GM23338 (cell line): ENCODE measurements at regions not wholly inside any gene's neighbourhood (a gene's known extent, or its start where the extent isn't known, plus 50 kb on each side); places are given as distances from the start of the nearest gene placed in this dataset.

Source experiments
- ATAC-seq: fragments of 200-7000 bp; cut with Tn5 transposase; 3 replicates; pipeline ENCODE4 v1.9.1; 2020
- DNase-seq: peaks from one replicate; pipeline ENCODE4 v3.0.0-alpha.2; 2015; ENCODE audit warnings: low spot score
- H2AFZ ChIP-seq: fragments of 200-600 bp; sonication (generic); 2 replicates; pipeline ENCODE4 v1.8.0; 2016; ENCODE audit warnings: antibody characterized with exemption, mild to moderate bottlenecking, moderate library complexity
- H3F3A ChIP-seq: fragments of 200-600 bp; sonication (generic); replicated peaks from 2 replicates; pipeline ENCODE4 v1.8.0; 2017; ENCODE audit warnings: antibody characterized with exemption, mixed run types, low read depth
- H3K27ac ChIP-seq: fragments of 200-600 bp; sonication (generic); 2 replicates; pipeline ENCODE4 v1.6.1; 2016; ENCODE audit warnings: low read depth
- H3K27me3 ChIP-seq: fragments of 200-600 bp; sonication (generic); 2 replicates; pipeline ENCODE4 v1.8.0; 2016; ENCODE audit warnings: mild to moderate bottlenecking, mixed run types, moderate library complexity; ENCODE audit not compliant: insufficient read depth
- H3K36me3 ChIP-seq: fragments of 200-600 bp; sonication (generic); 2 replicates; pipeline ENCODE4 v1.8.0; 2016; ENCODE audit warnings: mild to moderate bottlenecking; ENCODE audit not compliant: insufficient read depth
- H3K4me1 ChIP-seq: fragments of 200-600 bp; sonication (generic); 2 replicates; pipeline ENCODE4 v1.8.0; 2016; ENCODE audit warnings: mild to moderate bottlenecking, moderate library complexity; ENCODE audit not compliant: insufficient read depth
- H3K4me2 ChIP-seq: fragments of 200-600 bp; sonication (generic); 2 replicates; pipeline ENCODE4 v1.7.1; 2017; ENCODE audit warnings: mixed run types
- H3K4me3 ChIP-seq: fragments of 200-600 bp; sonication (generic); 2 replicates; pipeline ENCODE4 v1.6.1; 2016; ENCODE audit warnings: mixed run types
- H3K79me2 ChIP-seq: fragments of 200-600 bp; sonication (generic); replicated peaks from 2 replicates; pipeline ENCODE4 v1.8.0; 2017; ENCODE audit warnings: mild to moderate bottlenecking; ENCODE audit not compliant: insufficient read depth
- H3K9me2 ChIP-seq: fragments of 200-600 bp; sonication (generic); 2 replicates; pipeline ENCODE4 v1.8.0; 2017; ENCODE audit not compliant: insufficient read depth
- H4K20me1 ChIP-seq: fragments of 200-600 bp; sonication (generic); replicated peaks from 2 replicates; pipeline ENCODE4 v1.8.0; 2017; ENCODE audit warnings: mild to moderate bottlenecking; ENCODE audit not compliant: insufficient read depth
- H3K27ac Mint-ChIP-seq: 2 replicates; pipeline ENCODE4 v1.8.0; 2020; ENCODE audit warnings: inconsistent platforms, mild to moderate bottlenecking, moderate library complexity, mixed read lengths
- H3K27me3 Mint-ChIP-seq: 3 replicates; pipeline ENCODE4 v1.8.0; 2022; ENCODE audit warnings: low read depth, mild to moderate bottlenecking, moderate library complexity, mixed read lengths, inconsistent platforms; ENCODE audit not compliant: insufficient read depth, poor library complexity
- H3K36me3 Mint-ChIP-seq: 3 replicates; pipeline ENCODE4 v1.8.0; 2021; ENCODE audit warnings: low read depth, mild to moderate bottlenecking, inconsistent platforms, moderate library complexity, mixed read lengths
- H3K4me1 Mint-ChIP-seq: 3 replicates; pipeline ENCODE4 v1.8.0; 2020; ENCODE audit warnings: mild to moderate bottlenecking, inconsistent platforms, mixed read lengths
- H3K4me3 Mint-ChIP-seq: 3 replicates; pipeline ENCODE4 v1.8.0; 2021; ENCODE audit warnings: moderate library complexity, mild to moderate bottlenecking, inconsistent platforms, mixed read lengths
- H3K9me3 Mint-ChIP-seq: 3 replicates; pipeline ENCODE4 v1.8.0; 2020; ENCODE audit warnings: moderate library complexity, mild to moderate bottlenecking, inconsistent platforms, mixed read lengths
- CREB1 ChIP-seq: fragments of 250-450 bp; sonication (Bioruptor Pico); IDR thresholded peaks from 2 replicates; pipeline ENCODE4 v1.5.0; 2020; ENCODE audit warnings: low read depth, mild to moderate bottlenecking, moderate library complexity
- ETS1 ChIP-seq: IDR thresholded peaks from 2 replicates; pipeline ENCODE4 v1.6.1; 2016; ENCODE audit warnings: antibody characterized with exemption
- EZH2 ChIP-seq: fragments of 200-600 bp; sonication (generic); IDR thresholded peaks from one replicate; pipeline ENCODE4 v1.8.0; 2017; ENCODE audit warnings: antibody characterized with exemption, mild to moderate bottlenecking, low read depth; ENCODE audit not compliant: unreplicated experiment
- JUNB ChIP-seq: IDR thresholded peaks from one replicate; pipeline ENCODE4 v1.6.1; 2016; ENCODE audit warnings: antibody characterized with exemption; ENCODE audit not compliant: unreplicated experiment
- NANOG ChIP-seq: IDR thresholded peaks from 2 replicates; pipeline ENCODE4 v1.6.1; 2016; ENCODE audit warnings: antibody characterized with exemption, borderline replicate concordance
- POLR2AphosphoS5 ChIP-seq: IDR thresholded peaks from 2 replicates; pipeline ENCODE4 v1.6.1; 2016; ENCODE audit warnings: antibody characterized with exemption, low read depth
- ZNF114 ChIP-seq: fragments of 250-450 bp; sonication (Bioruptor Pico); IDR thresholded peaks from 2 replicates; pipeline ENCODE4 v1.5.0; 2020; ENCODE audit warnings: mild to moderate bottlenecking, moderate library complexity
- ZNF462 ChIP-seq: fragments of 250-450 bp; sonication (Bioruptor Pico); IDR thresholded peaks from 2 replicates; pipeline ENCODE4 v1.5.0; 2020; ENCODE audit warnings: mild to moderate bottlenecking, moderate library complexity

DNA sequence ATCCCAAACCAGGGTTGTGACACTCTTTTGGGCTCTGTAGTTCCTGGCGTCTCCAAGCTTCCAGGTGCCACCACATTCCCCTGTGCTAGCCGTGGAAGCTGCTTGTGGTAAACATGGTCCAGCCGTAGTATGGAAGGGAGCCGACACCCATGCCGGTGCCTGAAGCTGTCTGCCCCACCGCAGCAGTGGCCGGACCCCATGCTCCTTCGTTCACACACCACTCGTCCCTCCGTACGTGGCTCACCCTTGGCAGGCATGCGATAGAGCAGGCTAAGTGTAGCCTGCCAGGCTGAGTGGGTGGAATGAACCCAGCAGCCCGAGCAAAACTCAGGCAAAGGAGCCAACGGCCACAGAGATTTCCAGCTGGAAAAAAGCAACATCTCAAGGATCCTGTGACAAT, 2030.4 kb downstream of the EFNA5 start (continued):
- TF ChIP-seq ZNF462 (no peak), JUNB (no peak), EZH2 (no peak)

GRCh38 chr5:105639511-105639910, 2031.2 kb downstream of the EFNA5 start:
- H3K4me3 Mint-ChIP-seq, result no peak overlapping the region
- H3K4me1 Mint-ChIP-seq, result no peaks in the 10 kb centered on the region
- Histone ChIP-seq H4K20me1 (no peaks in the 10 kb centered on the region), H3K4me1 (peaks cover 5% of the 10 kb centered on the region; the same call in 1 of the 2 replicates), H2AFZ (no peak overlapping the region), H3K27me3 (no peaks in the 10 kb centered on the region), H3K79me2 (no peaks in the 10 kb centered on the region), H3F3A (no peaks in the 10 kb centered on the region), H3K36me3 (no peaks in the 10 kb centered on the region), H3K9me2 (no peaks in the 10 kb centered on the region), H3K4me3 (no peak overlapping the region), H3K27ac (no peak overlapping the region), H3K4me2 (no peak overlapping the region)
- H3K27ac Mint-ChIP-seq, result no peak overlapping the region
- DNase-seq (no peak), ATAC-seq (no peak)
- H3K36me3 Mint-ChIP-seq, result no peaks in the 10 kb centered on the region; the same call in 2 of the 3 replicates
- no peaks in the 10 kb centered on the region for H3K27me3 Mint-ChIP-seq
- H3K9me3 Mint-ChIP-seq, result peaks cover 4% of the 10 kb centered on the region; the same call in 2 of the 3 replicates
- TF ChIP-seq EZH2 (no peak), ZNF114 (no peak), CREB1 (no peak), ETS1 (no peak), POLR2AphosphoS5 (no peak), NANOG (no peak), ZNF462 (no peak)
